ENCODE measurements at regions not wholly inside any gene's neighbourhood (a gene's known extent, or its start where the extent isn't known, plus 50 kb on each side); places are given as distances from the start of the nearest gene placed in this dataset.

- DNase-seq, result no peak
- Mint-ChIP-seq H3K27me3 (ENCODE audit: unreplicated experiment) (no peaks in the 10 kb centered on the region), H3K4me1 (ENCODE audit: low read depth, unreplicated experiment) (no peaks in the 10 kb centered on the region), H3K9me3 (ENCODE audit: low read depth, unreplicated experiment) (peaks cover 2% of the 10 kb centered on the region), H3K36me3 (ENCODE audit: insufficient read depth, unreplicated experiment) (no peaks in the 10 kb centered on the region), H3K4me3 (ENCODE audit: low read depth, unreplicated experiment) (no peak overlapping the region), H3K27ac (ENCODE audit: unreplicated experiment) (no peak overlapping the region)
- BruUV-seq (replicated peaks), result no TSS peak
- TF ChIP-seq, protein P1, sequence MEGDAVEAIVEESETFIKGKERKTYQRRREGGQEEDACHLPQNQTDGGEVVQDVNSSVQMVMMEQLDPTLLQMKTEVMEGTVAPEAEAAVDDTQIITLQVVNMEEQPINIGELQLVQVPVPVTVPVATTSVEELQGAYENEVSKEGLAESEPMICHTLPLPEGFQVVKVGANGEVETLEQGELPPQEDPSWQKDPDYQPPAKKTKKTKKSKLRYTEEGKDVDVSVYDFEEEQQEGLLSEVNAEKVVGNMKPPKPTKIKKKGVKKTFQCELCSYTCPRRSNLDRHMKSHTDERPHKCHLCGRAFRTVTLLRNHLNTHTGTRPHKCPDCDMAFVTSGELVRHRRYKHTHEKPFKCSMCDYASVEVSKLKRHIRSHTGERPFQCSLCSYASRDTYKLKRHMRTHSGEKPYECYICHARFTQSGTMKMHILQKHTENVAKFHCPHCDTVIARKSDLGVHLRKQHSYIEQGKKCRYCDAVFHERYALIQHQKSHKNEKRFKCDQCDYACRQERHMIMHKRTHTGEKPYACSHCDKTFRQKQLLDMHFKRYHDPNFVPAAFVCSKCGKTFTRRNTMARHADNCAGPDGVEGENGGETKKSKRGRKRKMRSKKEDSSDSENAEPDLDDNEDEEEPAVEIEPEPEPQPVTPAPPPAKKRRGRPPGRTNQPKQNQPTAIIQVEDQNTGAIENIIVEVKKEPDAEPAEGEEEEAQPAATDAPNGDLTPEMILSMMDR (IDR thresholded peaks at IDR 0.05; ENCODE audit: unreplicated experiment), result no peak
- CTCF ChIA-PET, result no interaction called here
- intact Hi-C loops (cut with micrococcal nuclease; ENCODE audit: unreplicated experiment), result no loop called here
Measured at GRCh38 chr14:86414146-86414545, 884.2 kb downstream of the FLRT2 start.

GRCh38 chr14:86404989-86405649 is 875.2 kb downstream of the FLRT2 start:
- Mint-ChIP-seq H3K36me3 (ENCODE audit: insufficient read depth, unreplicated experiment) (no peaks in the 10 kb centered on the region), H3K4me3 (ENCODE audit: low read depth, unreplicated experiment) (no peak overlapping the region), H3K27ac (ENCODE audit: unreplicated experiment) (no peak overlapping the region), H3K27me3 (ENCODE audit: unreplicated experiment) (no peaks in the 10 kb centered on the region), H3K9me3 (ENCODE audit: low read depth, unreplicated experiment) (no peaks in the 10 kb centered on the region), H3K4me1 (ENCODE audit: low read depth, unreplicated experiment) (peaks cover 17% of the 10 kb centered on the region)
- DNase-seq, result no peak
- CTCF ChIA-PET, result no interaction called here
- TF ChIP-seq, protein P1 (IDR thresholded peaks at IDR 0.05; ENCODE audit: unreplicated experiment), result no peak
- no TSS peak for BruUV-seq (replicated peaks)
- intact Hi-C loops (cut with micrococcal nuclease; ENCODE audit: unreplicated experiment), result no loop called here

DNA sequence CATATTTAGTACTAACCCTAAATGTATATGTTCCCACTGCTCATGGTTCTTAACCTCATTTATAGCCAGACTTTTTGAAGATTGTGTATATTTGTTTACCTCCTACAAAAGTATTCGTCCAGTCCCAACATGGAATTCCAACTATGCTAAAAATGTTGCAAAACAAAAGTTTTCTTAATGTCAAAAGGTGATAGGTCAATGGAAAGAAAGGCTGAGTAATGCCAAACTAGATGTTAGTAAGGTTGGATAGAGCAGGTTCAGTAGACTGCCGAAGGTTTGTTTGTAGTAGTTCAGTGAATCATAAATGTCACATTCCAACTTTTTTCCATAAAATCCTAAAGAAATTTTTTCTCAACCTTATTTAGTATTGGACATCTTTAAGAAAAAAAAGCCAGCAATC is 874.5 kb downstream of the FLRT2 start:
- Mint-ChIP-seq H3K4me3 (ENCODE audit: low read depth, unreplicated experiment) (no peak overlapping the region), H3K4me1 (ENCODE audit: low read depth, unreplicated experiment) (peaks cover 17% of the 10 kb centered on the region), H3K36me3 (ENCODE audit: insufficient read depth, unreplicated experiment) (no peaks in the 10 kb centered on the region), H3K27me3 (ENCODE audit: unreplicated experiment) (no peaks in the 10 kb centered on the region), H3K9me3 (ENCODE audit: low read depth, unreplicated experiment) (no peaks in the 10 kb centered on the region), H3K27ac (ENCODE audit: unreplicated experiment) (no peak overlapping the region)
- intact Hi-C loops (cut with micrococcal nuclease; ENCODE audit: unreplicated experiment), result no loop called here
- CTCF ChIA-PET, result no interaction called here
- TF ChIP-seq, protein P1 (IDR thresholded peaks at IDR 0.05; ENCODE audit: unreplicated experiment), result no peak
- no peak for DNase-seq
- no TSS peak for BruUV-seq (replicated peaks)

- Mint-ChIP-seq H3K36me3 (ENCODE audit: insufficient read depth, unreplicated experiment) (no peaks in the 10 kb centered on the region), H3K9me3 (ENCODE audit: low read depth, unreplicated experiment) (no peaks in the 10 kb centered on the region), H3K4me1 (ENCODE audit: low read depth, unreplicated experiment) (peaks cover 11% of the 10 kb centered on the region), H3K4me3 (ENCODE audit: low read depth, unreplicated experiment) (no peak overlapping the region), H3K27ac (ENCODE audit: unreplicated experiment) (no peak overlapping the region), H3K27me3 (ENCODE audit: unreplicated experiment) (no peaks in the 10 kb centered on the region)
- no peak for DNase-seq
- TF ChIP-seq, protein P1 (IDR thresholded peaks at IDR 0.05; ENCODE audit: unreplicated experiment), result no peak
- BruUV-seq (replicated peaks), result no TSS peak
- intact Hi-C loops (cut with micrococcal nuclease; ENCODE audit: unreplicated experiment), result no loop called here
- CTCF ChIA-PET, result no interaction called here
Measured at GRCh38 chr14:86402545-86402944, 872.6 kb downstream of the FLRT2 start.

Measured in Calu3 (cell line).